GM20000 (cell line): ENCODE measurements at regions not wholly inside any gene's neighbourhood (a gene's known extent, or its start where the extent isn't known, plus 50 kb on each side); places are given as distances from the start of the nearest gene placed in this dataset.

Experiments
- DNase-seq: peaks from one replicate; pipeline ENCODE4 v3.0.0; 2012; ENCODE audit warnings: low spot score
- TF ChIP-seq, protein P1 (sequence below): IDR thresholded peaks from 2 replicates; pipeline ENCODE4 v1.5.1; 2012; ENCODE audit warnings: mild to moderate bottlenecking, control low read depth; ENCODE audit errors: extremely low read depth, missing control alignments

- TF ChIP-seq, protein P1, sequence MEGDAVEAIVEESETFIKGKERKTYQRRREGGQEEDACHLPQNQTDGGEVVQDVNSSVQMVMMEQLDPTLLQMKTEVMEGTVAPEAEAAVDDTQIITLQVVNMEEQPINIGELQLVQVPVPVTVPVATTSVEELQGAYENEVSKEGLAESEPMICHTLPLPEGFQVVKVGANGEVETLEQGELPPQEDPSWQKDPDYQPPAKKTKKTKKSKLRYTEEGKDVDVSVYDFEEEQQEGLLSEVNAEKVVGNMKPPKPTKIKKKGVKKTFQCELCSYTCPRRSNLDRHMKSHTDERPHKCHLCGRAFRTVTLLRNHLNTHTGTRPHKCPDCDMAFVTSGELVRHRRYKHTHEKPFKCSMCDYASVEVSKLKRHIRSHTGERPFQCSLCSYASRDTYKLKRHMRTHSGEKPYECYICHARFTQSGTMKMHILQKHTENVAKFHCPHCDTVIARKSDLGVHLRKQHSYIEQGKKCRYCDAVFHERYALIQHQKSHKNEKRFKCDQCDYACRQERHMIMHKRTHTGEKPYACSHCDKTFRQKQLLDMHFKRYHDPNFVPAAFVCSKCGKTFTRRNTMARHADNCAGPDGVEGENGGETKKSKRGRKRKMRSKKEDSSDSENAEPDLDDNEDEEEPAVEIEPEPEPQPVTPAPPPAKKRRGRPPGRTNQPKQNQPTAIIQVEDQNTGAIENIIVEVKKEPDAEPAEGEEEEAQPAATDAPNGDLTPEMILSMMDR, result no peak
- DNase-seq, result no peak
Measured at GRCh38 chr10:59102394-59102793, 74.0 kb upstream of the PHYHIPL start.

GRCh38 chr10:59104186-59104585 is 72.3 kb upstream of the PHYHIPL start:
- TF ChIP-seq, protein P1, result no peak
- DNase-seq, result no peak

DNA sequence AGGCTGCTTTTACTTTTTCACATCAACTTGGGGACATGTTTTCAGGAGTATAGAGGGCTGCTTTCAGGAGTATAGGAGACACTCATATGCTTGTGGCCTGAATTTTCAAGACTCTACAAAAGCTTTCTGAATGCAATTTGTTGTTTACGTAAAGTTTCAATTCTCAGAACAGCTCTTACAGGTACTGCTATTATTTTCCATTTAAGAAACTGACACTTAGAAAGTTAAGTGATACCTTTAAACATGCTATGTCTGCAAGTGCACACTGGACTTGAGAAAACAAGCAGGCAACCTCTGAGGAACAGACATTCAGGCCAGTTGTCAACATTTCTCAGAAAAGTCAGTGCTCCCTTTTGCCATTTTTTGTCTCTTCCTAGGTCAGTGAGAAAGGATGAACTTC is 70.0 kb upstream of the PHYHIPL start:
- no peak for DNase-seq

DNA sequence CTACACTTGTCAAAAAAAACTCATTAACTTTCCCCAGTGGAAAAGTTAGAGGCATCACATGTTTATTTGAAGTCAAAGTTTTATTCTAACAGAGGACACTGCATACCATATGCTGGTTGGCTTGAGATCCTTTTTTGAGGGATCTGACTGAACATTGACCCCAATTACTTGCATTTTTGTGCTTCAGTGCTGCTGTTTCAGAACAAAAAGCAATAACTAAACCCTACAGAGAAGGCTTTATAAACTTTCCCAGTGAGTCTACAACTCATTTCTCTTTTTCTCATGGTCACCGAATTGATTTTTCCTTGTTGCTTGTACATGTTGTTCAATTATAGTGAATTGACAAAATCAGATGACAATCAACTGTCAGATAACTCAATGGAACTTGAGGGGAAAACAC is 69.3 kb upstream of the PHYHIPL start:
- TF ChIP-seq, protein P1, result no peak
- DNase-seq, result no peak

More for the DNA sequence above, 70.0 kb upstream of the PHYHIPL start:
- TF ChIP-seq, protein P1, result no peak

- TF ChIP-seq, protein P1, result no peak
- DNase-seq, result no peak
Measured at GRCh38 chr10:59108296-59108870, 68.1 kb upstream of the PHYHIPL start.

GRCh38 chr10:59108886-59109288 is 67.6 kb upstream of the PHYHIPL start:
- TF ChIP-seq, protein P1, result no peak
- DNase-seq, result no peak

DNA sequence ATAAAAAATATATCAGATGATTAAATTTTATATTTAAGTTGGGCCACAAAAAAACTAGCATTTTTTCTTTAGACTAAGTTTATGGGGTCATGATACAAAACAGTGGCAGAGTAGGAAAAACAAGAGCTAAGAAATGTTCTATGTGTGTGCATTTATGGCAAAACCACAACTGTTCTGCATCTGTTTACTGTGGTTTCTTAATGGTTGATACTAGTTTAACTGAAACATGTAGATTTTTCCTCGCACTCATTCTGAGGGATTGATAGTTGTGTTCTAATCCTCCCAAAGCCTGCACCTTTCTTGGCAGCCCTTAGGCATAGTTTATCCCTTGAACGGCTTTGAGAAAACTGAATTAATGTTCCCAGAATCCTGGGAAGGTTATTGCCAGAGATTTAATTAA is 66.6 kb upstream of the PHYHIPL start:
- TF ChIP-seq, protein P1, result no peak
- DNase-seq, result no peak
